ENCODE measurements at regions not wholly inside any gene's neighbourhood (a gene's known extent, or its start where the extent isn't known, plus 50 kb on each side); places are given as distances from the start of the nearest gene placed in this dataset.

DNA sequence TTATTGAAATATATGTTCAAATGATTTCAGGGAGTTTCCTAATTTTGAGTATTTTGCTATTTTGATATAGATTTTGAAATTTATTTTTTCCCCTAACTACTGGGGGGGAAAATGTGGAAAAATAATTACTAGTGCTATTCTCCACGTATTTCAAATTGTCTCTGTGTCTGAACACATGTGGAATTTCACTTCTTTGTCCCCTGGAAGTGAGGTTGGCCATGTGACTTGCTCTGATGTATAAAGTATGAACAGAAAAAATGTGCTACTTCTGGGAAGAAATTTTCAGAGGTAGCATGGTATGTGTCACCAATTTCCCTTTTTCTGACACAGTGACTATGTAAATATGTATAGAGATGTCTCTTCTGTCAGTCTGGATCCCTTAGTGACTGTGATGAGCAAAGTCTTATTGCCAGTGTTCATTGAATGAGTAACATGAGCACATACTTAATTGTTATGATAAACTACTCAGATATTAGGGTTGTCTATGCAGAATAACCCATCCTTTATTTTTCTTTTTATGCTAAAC is 215.4 kb upstream of the CCN2 start:
- TF ChIP-seq, protein P1, sequence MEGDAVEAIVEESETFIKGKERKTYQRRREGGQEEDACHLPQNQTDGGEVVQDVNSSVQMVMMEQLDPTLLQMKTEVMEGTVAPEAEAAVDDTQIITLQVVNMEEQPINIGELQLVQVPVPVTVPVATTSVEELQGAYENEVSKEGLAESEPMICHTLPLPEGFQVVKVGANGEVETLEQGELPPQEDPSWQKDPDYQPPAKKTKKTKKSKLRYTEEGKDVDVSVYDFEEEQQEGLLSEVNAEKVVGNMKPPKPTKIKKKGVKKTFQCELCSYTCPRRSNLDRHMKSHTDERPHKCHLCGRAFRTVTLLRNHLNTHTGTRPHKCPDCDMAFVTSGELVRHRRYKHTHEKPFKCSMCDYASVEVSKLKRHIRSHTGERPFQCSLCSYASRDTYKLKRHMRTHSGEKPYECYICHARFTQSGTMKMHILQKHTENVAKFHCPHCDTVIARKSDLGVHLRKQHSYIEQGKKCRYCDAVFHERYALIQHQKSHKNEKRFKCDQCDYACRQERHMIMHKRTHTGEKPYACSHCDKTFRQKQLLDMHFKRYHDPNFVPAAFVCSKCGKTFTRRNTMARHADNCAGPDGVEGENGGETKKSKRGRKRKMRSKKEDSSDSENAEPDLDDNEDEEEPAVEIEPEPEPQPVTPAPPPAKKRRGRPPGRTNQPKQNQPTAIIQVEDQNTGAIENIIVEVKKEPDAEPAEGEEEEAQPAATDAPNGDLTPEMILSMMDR (IDR thresholded peaks at IDR 0.05) = no peak
- TF ChIP-seq EZH2 (IDR thresholded peaks at IDR 0.05; ENCODE audit: borderline replicate concordance, insufficient read depth, low read depth, low read length, poor library complexity, severe bottlenecking) = no peak

All from B cell (primary cell).